KOPT-K1 (cell line): ENCODE measurements at regions not wholly inside any gene's neighbourhood (a gene's known extent, or its start where the extent isn't known, plus 50 kb on each side); places are given as distances from the start of the nearest gene placed in this dataset.
"Not testable (repeated sequence)": the region's sequence is repeated elsewhere in the genome, so short reads cannot be mapped to it uniquely, and the experiment has no call there.

Experiments
- H3K27ac ChIP-seq: fragments of 200-600 bp; sonication (generic); 2 replicates; pipeline ENCODE4 v1.5.1; 2016; ENCODE audit warnings: antibody characterized with exemption, mild to moderate bottlenecking, low read depth, low read length; ENCODE audit not compliant: poor library complexity, severe bottlenecking
- H3K36me3 ChIP-seq: fragments of 200-600 bp; sonication (generic); 2 replicates; pipeline ENCODE4 v1.5.1; 2017; ENCODE audit warnings: antibody characterized with exemption, mild to moderate bottlenecking, low read length, moderate library complexity; ENCODE audit not compliant: insufficient read depth
- H3K9me3 ChIP-seq: fragments of 200-600 bp; sonication (generic); 2 replicates; pipeline ENCODE4 v1.5.1; 2017; ENCODE audit warnings: antibody characterized with exemption, low read length, mild to moderate bottlenecking; ENCODE audit not compliant: insufficient read depth, poor library complexity, severe bottlenecking

DNA sequence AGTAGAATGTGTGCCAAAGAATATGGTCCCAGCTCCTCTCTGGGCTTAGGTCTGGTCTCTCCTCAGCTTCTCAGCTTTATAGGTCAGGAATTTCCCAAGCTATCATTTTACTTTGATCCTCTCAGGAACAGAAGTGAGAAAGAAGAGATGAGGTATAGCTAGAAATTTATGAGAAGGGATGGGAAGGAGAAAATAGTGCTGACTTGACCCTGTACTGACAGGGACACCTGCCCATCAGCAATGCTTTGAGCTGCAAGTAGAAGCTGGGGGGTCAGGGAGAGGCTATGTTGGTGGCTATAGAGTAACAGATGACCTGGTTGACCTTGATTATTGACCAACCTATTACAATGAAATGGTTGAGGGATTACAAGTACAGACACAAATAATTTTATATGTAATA lies 75.0 kb downstream of the XCL2 start:
- H3K36me3 ChIP-seq: no peaks in the 10 kb centered on the region
- H3K27ac ChIP-seq: peak overlapping the region; percentile 70
- H3K9me3 ChIP-seq: peaks cover 9% of the 10 kb centered on the region

DNA sequence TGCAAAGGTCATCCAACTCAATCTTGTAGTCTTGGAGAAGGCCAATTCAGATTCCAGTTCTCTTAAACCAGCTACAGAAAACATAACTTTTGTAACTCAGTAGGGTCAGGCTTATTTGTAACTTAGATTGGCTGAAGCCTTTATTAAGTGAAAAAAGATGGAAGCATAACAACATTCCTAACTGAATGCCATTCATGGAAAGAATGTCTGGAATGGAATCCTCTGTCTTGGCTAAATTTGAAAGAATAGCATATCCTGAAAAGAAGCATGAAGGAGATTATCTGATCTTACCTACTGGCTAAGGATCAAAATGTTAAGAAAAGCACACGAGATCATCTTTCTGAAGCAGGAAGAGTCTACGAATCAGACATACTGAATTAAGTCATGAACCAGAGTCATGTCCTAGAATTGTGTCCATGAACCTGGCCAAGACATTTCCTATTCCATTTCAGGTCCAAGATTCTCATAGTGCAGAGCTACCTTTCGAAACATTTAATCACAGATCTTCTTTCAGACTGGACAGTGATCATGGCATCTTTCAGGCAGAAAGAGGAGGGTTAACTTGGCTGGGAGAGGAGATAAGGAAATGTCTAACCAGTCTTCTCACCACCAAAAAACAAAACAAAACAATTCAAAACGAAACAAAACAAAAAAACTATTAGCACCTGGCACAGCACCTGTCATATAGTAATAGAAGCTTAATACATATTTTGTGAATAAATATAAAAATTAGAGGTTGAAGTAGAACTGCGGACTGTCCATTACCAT lies 75.6 kb downstream of the XCL2 start:
- H3K9me3 ChIP-seq: peaks cover 6% of the 10 kb centered on the region
- H3K36me3 ChIP-seq: no peaks in the 10 kb centered on the region
- peak overlapping the region; percentile 70 for H3K27ac ChIP-seq

DNA sequence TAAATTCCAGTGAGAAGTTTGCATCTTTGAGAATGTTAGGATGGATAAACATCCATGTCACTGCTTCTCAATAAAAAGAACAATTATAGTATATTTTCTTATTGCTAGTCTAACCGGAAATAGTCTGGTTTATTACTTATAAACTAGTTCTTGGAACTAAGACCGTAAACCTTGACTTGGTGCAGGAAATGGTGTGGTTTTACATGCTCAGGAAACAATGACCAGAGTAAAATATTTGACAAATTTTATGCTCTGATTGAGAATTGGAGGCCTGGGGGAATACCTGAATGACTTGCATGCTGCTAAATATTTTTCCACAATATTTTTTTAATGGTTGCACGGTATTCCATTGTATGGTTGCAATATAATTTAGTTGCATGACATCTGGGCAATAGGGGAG lies 76.3 kb downstream of the XCL2 start:
- H3K9me3 ChIP-seq: peaks cover 1% of the 10 kb centered on the region
- peak overlapping the region; percentile 70 for H3K27ac ChIP-seq
- H3K36me3 ChIP-seq: no peaks in the 10 kb centered on the region

DNA sequence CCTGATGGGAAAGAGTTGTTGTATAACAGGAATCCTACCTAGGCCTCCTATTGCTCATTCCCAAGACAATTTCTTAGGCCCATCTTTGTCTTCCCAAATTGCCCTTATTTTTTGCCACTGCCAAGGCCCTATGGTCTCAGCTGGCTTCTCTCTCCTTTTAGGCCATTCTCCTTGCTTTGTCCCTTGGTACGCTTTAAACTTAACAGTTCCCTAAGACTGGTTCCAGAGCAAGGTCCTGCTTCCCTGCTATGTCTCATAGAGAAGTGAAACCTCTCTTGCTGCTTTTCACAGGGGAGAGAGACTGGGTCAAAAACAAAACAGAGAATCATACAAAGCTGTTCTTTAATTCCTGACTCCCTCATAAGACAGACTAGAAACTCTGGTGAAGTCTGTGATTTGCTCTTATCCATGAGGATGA lies 77.1 kb downstream of the XCL2 start:
- peak overlapping the region; percentile 70 for H3K27ac ChIP-seq
- H3K36me3 ChIP-seq: no peaks in the 10 kb centered on the region
- H3K9me3 ChIP-seq: peaks cover 9% of the 10 kb centered on the region

DNA sequence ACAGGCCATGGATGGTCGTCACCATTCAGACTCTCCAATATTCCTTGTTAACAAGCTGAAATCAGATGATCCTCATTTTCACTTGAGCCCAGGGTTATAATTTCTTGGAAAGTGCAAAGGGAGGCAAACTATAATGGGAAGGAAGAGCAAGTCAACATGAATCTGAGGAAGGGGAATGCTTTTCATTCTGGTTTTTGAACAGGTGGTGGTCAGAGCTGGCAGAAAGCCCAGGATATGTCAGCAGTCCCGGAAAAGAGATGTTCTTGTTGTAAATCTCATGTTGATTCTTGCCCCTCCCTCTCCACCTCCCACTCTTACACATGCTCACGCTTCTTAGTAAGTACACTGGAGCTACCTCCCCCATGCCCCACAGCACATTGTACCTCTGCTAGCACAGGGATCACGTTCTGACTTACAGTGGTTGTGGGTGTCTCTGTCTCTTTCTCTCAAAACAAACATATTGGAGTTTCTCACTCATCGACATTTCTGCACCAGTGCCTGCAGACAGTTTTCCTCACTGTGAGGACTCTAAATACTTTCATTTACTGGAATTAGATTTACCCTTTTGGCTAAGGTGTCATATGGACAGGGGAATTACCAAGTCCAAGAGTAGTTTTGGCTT lies 77.6 kb downstream of the XCL2 start:
- H3K27ac ChIP-seq: peak overlapping the region; percentile 70
- H3K36me3 ChIP-seq: no peaks in the 10 kb centered on the region
- H3K9me3 ChIP-seq: peaks cover 14% of the 10 kb centered on the region

DNA sequence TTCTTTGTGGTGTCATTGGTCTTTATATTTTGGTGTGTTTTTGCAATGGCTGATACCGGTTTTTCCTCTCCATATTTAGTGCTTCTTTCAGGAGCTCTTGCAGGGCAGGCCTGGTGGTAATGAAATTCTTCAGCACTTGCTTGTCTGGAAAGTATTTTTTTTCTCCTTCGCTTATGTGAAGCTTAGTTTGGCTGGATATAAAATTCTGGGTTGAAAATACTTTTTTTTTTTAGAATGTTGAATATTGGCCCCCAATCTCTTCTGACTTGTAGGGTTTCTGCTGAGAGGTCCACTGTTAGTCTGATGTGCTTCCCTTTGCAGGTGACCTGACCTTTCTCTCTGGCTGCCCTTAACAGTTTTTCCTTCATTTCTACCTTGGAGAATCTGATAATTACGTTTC lies 82.7 kb downstream of the XCL2 start:
- H3K9me3 ChIP-seq: peaks cover 20% of the 10 kb centered on the region
- not testable (repeated sequence) for H3K36me3 ChIP-seq, H3K27ac ChIP-seq

DNA sequence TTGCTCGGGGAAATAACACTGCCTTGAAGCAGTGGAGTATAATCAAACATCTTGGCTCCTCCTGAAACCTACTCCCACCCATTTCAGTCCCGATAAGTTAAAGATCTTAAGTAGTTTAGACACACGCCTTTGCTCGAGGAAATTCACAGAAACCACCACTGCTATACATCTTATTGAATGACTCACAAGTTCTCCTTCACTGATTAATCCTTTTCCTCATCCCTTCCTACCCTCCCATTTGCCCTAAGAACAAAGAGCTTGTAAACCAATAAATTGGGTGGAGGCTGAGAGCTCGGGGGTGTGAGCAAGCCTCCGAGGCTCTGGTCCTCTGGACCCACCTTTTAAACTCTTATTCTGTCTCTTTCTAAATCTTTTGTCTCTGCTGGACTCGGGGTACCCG lies 86.5 kb downstream of the XCL2 start:
- peaks cover 22% of the 10 kb centered on the region for H3K9me3 ChIP-seq
- not testable (repeated sequence) for H3K36me3 ChIP-seq, H3K27ac ChIP-seq

DNA sequence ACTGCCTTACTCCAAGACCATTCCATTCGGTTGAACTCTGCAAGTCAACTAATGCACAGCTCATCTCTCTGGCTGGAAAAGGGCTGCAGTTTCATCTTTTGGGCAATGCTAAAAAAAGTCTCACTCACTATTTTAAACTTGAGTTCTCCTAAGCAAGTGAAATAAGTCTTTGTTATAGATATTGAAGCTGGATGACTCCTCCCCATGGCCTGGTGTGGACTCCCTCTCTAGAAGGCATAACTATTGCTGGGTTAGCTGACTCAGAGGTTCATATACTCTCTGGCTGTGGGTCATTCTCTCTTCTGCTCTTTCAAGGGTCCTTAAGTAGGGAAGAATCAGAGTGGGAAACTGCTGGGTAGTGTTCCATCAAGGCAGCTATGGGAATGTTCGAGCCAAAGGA lies 88.0 kb downstream of the XCL2 start:
- Histone ChIP-seq H3K36me3 (no peaks in the 10 kb centered on the region), H3K9me3 (peaks cover 8% of the 10 kb centered on the region), H3K27ac (no peak overlapping the region)

DNA sequence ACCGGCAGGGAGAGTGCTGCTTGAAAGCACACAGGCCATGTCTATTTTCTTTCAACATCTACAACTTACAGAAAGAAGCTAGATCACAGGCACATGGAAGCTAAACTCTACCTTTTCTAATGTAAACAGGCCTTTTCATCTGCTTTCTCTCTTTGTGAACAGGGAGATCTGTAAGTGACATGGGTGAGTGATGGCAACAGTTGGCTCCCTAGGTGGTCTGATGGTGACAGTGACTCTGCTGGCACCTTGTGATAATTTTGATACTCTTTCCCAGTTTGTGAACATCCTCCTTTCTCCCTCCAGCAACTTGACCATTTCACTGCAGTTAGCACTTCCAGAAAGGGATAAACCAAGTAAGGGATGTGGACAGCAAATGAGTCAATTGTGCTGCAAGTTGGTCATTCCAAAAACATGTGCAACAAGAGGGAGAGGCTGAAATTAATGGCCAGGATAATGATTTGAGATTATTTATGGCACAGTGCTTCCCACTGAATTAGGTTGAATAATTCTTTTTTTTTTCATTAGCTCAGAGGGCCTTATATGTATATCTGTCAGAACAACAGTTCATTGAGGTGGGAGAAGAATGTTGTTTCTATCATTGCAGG lies 89.5 kb downstream of the XCL2 start:
- H3K27ac ChIP-seq: no peak overlapping the region
- H3K9me3 ChIP-seq: peaks cover 5% of the 10 kb centered on the region
- no peaks in the 10 kb centered on the region for H3K36me3 ChIP-seq

DNA sequence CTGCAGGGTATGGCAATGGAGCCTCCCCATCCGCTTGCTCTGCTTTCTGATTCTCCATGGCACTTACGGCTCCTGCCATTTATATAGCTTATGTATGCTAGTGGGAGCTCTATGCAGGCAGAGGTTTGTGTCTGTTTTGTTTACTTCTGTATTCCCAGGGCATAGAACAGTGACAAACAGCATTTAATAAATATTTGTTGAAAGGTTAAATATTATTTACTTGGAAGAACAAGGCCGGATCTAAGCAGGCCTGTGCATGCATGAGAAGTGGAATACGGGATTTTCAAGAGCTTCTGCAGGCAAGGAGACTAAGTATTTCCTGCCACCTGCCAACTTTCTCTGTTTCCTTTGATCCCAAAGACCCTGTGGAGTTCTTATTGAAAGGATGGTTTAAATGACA lies 90.7 kb downstream of the XCL2 start:
- no peaks in the 10 kb centered on the region for H3K36me3 ChIP-seq
- no peak overlapping the region for H3K27ac ChIP-seq
- H3K9me3 ChIP-seq: peaks cover 5% of the 10 kb centered on the region

DNA sequence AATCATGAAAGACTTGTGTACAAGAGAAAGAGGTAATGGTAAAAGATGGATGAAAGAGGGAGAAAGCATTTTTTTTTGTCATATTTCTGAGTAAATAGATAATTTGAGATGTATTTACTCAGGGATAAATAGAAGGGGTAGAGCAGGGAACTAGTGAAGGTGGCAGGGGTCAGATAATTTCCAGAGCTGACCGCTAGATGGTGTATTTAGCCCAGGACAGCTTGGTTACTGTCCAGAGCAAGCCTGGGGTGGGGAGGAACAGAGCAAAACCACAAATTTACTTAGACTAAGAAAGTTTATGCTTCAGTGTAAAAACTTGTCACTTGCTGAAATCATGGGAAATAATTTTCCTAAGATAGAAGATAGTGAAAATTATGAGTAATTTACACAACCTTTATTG lies 91.5 kb downstream of the XCL2 start:
- no peaks in the 10 kb centered on the region for H3K36me3 ChIP-seq
- H3K9me3 ChIP-seq: peaks cover 5% of the 10 kb centered on the region
- no peak overlapping the region for H3K27ac ChIP-seq

DNA sequence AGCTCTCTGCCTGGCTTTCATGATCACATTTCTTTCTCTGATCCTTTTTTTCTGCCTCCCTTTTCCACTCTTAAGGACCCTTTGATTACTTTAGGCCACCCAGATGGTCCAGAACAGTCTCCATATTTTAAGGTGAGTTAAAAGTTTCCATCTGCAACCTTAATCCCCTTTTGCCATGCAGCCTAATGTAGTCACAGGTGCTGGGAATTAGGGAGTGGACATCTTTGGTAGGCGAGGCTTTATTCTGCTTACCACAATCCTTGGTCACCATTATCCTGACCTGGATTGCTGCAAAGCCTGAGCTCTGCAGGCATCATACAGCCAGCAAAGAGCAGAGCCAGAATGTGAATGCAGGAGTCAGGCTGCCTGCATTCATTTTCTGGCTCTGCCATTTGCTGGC lies 95.9 kb downstream of the XCL2 start:
- peaks cover 4% of the 10 kb centered on the region for H3K9me3 ChIP-seq
- no peaks in the 10 kb centered on the region for H3K36me3 ChIP-seq
- H3K27ac ChIP-seq: no peak overlapping the region

DNA sequence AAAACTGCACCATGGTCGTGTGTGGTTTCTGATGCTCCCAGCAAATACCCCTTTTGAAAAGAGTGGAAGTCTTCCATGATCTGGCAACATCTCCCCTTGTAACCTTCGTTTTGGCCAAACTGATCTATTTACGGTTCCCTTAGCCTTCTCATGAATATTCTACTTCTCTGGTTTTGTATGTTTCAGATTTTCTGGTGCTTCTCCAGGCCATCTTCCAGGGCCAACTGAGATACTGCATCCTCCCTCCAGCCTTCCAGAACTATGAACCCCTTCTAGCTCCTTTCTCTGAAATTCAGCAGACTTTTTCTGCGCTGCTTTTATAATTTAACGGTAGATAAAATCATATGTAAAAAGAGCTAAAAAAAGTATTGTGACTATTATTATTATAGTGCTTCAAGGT lies 97.7 kb downstream of the XCL2 start:
- Histone ChIP-seq H3K9me3 (no peaks in the 10 kb centered on the region), H3K36me3 (no peaks in the 10 kb centered on the region)

DNA sequence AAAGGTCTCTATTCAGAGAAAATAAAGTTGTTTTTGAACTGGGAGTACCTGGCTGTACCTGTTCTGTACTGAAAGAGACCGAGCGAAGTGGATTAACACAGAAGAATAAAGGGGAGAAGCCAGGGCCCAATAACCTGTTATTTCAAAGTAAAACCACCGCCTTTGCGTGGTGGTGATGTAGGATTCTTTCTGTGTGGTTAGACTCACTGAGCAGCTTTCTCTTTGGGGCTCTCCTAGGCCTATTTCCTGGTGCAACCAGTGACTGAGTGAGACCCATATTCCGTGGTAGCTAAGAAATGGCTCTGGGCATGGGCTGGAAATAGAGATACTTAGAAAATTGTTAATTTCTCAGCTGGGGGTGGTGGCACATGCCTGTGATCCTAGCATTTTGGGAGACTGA lies 99.9 kb downstream of the XCL2 start:
- Histone ChIP-seq H3K36me3 (no peaks in the 10 kb centered on the region), H3K9me3 (no peaks in the 10 kb centered on the region), H3K27ac (peak overlapping the region; percentile 60)

More for the DNA sequence above, 97.7 kb downstream of the XCL2 start:
- H3K27ac ChIP-seq: no peak overlapping the region

DNA sequence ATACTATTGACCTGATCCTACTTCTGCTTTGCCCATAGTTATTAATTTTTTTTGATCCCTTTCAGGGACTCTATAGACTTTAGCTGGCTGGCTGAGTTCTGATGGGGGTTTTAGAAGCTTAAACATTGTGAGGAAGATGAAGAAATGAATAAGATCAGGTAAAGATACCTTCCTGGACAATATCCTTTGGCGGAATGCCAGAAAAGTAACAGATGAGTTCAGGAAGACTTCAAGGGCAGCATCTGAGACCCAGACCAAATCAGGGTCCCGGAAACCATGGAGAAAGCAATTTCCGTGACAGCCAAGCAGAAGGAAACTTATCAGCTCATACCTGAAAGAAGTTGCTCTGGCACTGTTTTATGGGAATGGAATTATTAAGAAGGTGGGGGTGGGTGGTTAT lies 100.4 kb downstream of the XCL2 start:
- Histone ChIP-seq H3K36me3 (no peaks in the 10 kb centered on the region), H3K27ac (peak overlapping the region; percentile 60)

DNA sequence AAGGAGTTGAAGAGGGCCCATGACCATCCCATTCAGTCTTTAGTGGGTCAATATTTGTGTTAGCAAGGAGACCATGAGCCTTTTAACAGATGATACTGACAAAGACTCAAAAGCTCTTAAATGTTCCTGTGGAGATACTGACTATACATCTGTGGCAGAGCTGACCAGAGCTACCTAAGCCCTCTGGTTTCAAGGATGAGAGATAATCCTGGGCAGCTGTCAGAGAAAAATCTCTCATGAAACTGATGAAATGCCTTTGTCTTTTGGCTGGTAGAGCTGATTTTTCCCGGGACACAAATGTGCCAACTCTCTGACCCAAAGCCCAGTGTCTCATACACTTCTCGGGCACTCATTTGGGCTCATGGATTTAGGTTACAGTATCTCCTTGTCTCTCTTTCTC lies 100.9 kb downstream of the XCL2 start:
- no peak overlapping the region for H3K27ac ChIP-seq
- H3K36me3 ChIP-seq: no peaks in the 10 kb centered on the region

More for the DNA sequence above, 100.4 kb downstream of the XCL2 start:
- H3K9me3 ChIP-seq: no peaks in the 10 kb centered on the region

More for the DNA sequence above, 100.9 kb downstream of the XCL2 start:
- no peaks in the 10 kb centered on the region for H3K9me3 ChIP-seq
